SK-N-SH (cell line): ENCODE measurements at regions not wholly inside any gene's neighbourhood (a gene's known extent, or its start where the extent isn't known, plus 50 kb on each side); places are given as distances from the start of the nearest gene placed in this dataset.

Experiments
- CTCF ChIP-seq: fragments of 200-600 bp; sonication (generic); IDR thresholded peaks from 2 replicates; pipeline ENCODE4 v1.6.1; 2017; ENCODE audit warnings: antibody characterized with exemption, mild to moderate bottlenecking, moderate library complexity
- EP300 ChIP-seq, 2 experiments: IDR thresholded peaks; 2 replicates each; pipeline versions ENCODE4 v1.4.0 to v1.6.1; 2012; ENCODE audit warnings: borderline replicate concordance in 1 of 2, low read depth in 1 of 2, low read length in 1 of 2
- NRF1 ChIP-seq: IDR thresholded peaks from 2 replicates; pipeline ENCODE4 v1.6.1; 2012; ENCODE audit warnings: low read depth, mild to moderate bottlenecking, low read length
- POLR2AphosphoS5 ChIP-seq: IDR thresholded peaks from 2 replicates; pipeline ENCODE4 v1.6.1; 2012; ENCODE audit warnings: low read depth, low read length
- RFX5 ChIP-seq: IDR thresholded peaks from 2 replicates; pipeline ENCODE4 v1.6.1; 2012; ENCODE audit warnings: mild to moderate bottlenecking, improper control_type of control experiment, low read length
- SIN3A ChIP-seq: IDR thresholded peaks from 2 replicates; pipeline ENCODE4 v1.6.1; 2012; ENCODE audit warnings: low read depth, mild to moderate bottlenecking, low read length, moderate library complexity, borderline replicate concordance
- SMC3 ChIP-seq: IDR thresholded peaks from 2 replicates; pipeline ENCODE4 v1.6.1; 2012; ENCODE audit warnings: low read depth, low read length, improper control_type of control experiment
- TF ChIP-seq, protein P1 (sequence below): IDR thresholded peaks from 2 replicates; pipeline ENCODE4 v1.4.0; 2012; ENCODE audit warnings: low read depth, borderline replicate concordance
- TF ChIP-seq, protein P2 (sequence below): IDR thresholded peaks from 2 replicates; pipeline ENCODE4 v1.6.1; 2012; ENCODE audit warnings: mild to moderate bottlenecking, low read depth, low read length, moderate library complexity
- TF ChIP-seq, protein P3 (sequence below): IDR thresholded peaks from 2 replicates; pipeline ENCODE4 v1.4.0; 2012; ENCODE audit warnings: low read depth, borderline replicate concordance

DNA sequence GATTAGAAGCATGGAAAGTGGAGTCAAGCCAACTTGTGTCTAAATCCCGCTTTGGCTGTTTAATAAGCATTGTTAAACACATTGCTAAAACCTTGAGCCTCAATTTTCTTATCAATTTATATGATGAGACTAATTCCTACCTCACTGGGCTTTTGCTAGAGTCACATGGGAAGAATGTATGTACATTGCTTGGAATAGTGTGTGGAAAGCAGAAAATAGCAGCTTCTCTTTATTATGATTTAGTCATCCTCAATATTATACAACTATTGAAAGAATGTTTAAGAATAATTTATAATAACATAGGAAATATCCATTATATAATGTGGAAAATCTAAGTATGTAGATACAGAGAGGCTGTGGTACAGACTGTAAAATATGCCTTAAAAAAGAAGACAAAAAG is 313.0 kb upstream of the CDYL start:
- TF ChIP-seq CTCF, result no peak
- no peak for TF ChIP-seq SIN3A
- no peak for TF ChIP-seq NRF1
- TF ChIP-seq, protein P1, sequence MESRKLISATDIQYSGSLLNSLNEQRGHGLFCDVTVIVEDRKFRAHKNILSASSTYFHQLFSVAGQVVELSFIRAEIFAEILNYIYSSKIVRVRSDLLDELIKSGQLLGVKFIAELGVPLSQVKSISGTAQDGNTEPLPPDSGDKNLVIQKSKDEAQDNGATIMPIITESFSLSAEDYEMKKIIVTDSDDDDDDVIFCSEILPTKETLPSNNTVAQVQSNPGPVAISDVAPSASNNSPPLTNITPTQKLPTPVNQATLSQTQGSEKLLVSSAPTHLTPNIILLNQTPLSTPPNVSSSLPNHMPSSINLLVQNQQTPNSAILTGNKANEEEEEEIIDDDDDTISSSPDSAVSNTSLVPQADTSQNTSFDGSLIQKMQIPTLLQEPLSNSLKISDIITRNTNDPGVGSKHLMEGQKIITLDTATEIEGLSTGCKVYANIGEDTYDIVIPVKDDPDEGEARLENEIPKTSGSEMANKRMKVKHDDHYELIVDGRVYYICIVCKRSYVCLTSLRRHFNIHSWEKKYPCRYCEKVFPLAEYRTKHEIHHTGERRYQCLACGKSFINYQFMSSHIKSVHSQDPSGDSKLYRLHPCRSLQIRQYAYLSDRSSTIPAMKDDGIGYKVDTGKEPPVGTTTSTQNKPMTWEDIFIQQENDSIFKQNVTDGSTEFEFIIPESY, result no peak
- no peak for TF ChIP-seq POLR2AphosphoS5
- TF ChIP-seq, protein P2, sequence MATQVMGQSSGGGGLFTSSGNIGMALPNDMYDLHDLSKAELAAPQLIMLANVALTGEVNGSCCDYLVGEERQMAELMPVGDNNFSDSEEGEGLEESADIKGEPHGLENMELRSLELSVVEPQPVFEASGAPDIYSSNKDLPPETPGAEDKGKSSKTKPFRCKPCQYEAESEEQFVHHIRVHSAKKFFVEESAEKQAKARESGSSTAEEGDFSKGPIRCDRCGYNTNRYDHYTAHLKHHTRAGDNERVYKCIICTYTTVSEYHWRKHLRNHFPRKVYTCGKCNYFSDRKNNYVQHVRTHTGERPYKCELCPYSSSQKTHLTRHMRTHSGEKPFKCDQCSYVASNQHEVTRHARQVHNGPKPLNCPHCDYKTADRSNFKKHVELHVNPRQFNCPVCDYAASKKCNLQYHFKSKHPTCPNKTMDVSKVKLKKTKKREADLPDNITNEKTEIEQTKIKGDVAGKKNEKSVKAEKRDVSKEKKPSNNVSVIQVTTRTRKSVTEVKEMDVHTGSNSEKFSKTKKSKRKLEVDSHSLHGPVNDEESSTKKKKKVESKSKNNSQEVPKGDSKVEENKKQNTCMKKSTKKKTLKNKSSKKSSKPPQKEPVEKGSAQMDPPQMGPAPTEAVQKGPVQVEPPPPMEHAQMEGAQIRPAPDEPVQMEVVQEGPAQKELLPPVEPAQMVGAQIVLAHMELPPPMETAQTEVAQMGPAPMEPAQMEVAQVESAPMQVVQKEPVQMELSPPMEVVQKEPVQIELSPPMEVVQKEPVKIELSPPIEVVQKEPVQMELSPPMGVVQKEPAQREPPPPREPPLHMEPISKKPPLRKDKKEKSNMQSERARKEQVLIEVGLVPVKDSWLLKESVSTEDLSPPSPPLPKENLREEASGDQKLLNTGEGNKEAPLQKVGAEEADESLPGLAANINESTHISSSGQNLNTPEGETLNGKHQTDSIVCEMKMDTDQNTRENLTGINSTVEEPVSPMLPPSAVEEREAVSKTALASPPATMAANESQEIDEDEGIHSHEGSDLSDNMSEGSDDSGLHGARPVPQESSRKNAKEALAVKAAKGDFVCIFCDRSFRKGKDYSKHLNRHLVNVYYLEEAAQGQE, result no peak
- no peak for TF ChIP-seq RFX5
- no peak for TF ChIP-seq SMC3
- TF ChIP-seq EP300 (IDR thresholded peaks at IDR 0.05; ENCODE audit: borderline replicate concordance in 1 of 2, low read depth in 1 of 2, low read length in 1 of 2), result no peak
- TF ChIP-seq, protein P3, sequence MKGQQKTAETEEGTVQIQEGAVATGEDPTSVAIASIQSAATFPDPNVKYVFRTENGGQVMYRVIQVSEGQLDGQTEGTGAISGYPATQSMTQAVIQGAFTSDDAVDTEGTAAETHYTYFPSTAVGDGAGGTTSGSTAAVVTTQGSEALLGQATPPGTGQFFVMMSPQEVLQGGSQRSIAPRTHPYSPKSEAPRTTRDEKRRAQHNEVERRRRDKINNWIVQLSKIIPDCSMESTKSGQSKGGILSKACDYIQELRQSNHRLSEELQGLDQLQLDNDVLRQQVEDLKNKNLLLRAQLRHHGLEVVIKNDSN, result no peak
